Ureter (tissue), 1 donor: ENCODE measurements at regions not wholly inside any gene's neighbourhood (a gene's known extent, or its start where the extent isn't known, plus 50 kb on each side); places are given as distances from the start of the nearest gene placed in this dataset.
"Not testable (repeated sequence)": the region's sequence is repeated elsewhere in the genome, so short reads cannot be mapped to it uniquely, and the experiment has no call there.

Experiments used
- DNase-seq: peaks from one replicate; pipeline ENCODE4 v3.0.0-alpha.2; 2020; ENCODE audit warnings: low spot score
- donor health status: DM: yes; HTN: yes; CAD: no.

- DNase-seq = no peak
Measured at GRCh38 chr4:31649878-31650277, 929.7 kb downstream of the PCDH7 start.

GRCh38 chr4:31651541-31651940 is 931.4 kb downstream of the PCDH7 start:
- DNase-seq = no peak

GRCh38 chr4:31655328-31655727 is 935.2 kb downstream of the PCDH7 start:
- no peak for DNase-seq

GRCh38 chr4:31657859-31658570 is 937.8 kb downstream of the PCDH7 start:
- no peak for DNase-seq

- no peak for DNase-seq
Measured at GRCh38 chr4:31660916-31661315, 940.7 kb downstream of the PCDH7 start.

GRCh38 chr4:31662951-31663350 is 942.8 kb downstream of the PCDH7 start:
- no peak for DNase-seq

GRCh38 chr4:31667686-31668085 is 947.5 kb downstream of the PCDH7 start:
- no peak for DNase-seq

- no peak for DNase-seq
Measured at GRCh38 chr4:31674313-31674947, 954.3 kb downstream of the PCDH7 start.

- no peak for DNase-seq
Measured at GRCh38 chr4:31678356-31678755, 958.2 kb downstream of the PCDH7 start.

GRCh38 chr4:31682796-31683195 is 962.6 kb downstream of the PCDH7 start:
- DNase-seq = no peak

- DNase-seq = no peak
Measured at GRCh38 chr4:31687717-31688342, 967.7 kb downstream of the PCDH7 start.

- no peak for DNase-seq
Measured at GRCh38 chr4:31692399-31692940, 972.3 kb downstream of the PCDH7 start.

- no peak for DNase-seq
Measured at GRCh38 chr4:31701256-31701655, 981.1 kb downstream of the PCDH7 start.

GRCh38 chr4:31702326-31702725 is 982.2 kb downstream of the PCDH7 start:
- no peak for DNase-seq

GRCh38 chr4:31714238-31714637 is 994.1 kb downstream of the PCDH7 start:
- DNase-seq = no peak

GRCh38 chr4:31715302-31715701 is 995.1 kb downstream of the PCDH7 start:
- DNase-seq = no peak

- DNase-seq = no peak
Measured at GRCh38 chr4:31727030-31727429, 1006.9 kb downstream of the PCDH7 start.

- no peak for DNase-seq
Measured at GRCh38 chr4:31735004-31735403, 1014.8 kb downstream of the PCDH7 start.

GRCh38 chr4:31737419-31737818 is 1017.2 kb downstream of the PCDH7 start:
- DNase-seq = no peak

GRCh38 chr4:31741326-31741725 is 1021.2 kb downstream of the PCDH7 start:
- DNase-seq = no peak

GRCh38 chr4:31748382-31748781 is 1028.2 kb downstream of the PCDH7 start:
- DNase-seq = no peak

- DNase-seq = not testable (repeated sequence)
Measured at GRCh38 chr4:31750581-31750980, 1030.4 kb downstream of the PCDH7 start.

GRCh38 chr4:31755751-31756150 is 1035.6 kb downstream of the PCDH7 start:
- no peak for DNase-seq
